Activated T-helper 17 cell treated with anti-CD3 and anti-CD28 coated beads, Interleukin-2, amount 50 U/mL, for 72 hours (primary cell): ENCODE measurements at regions not wholly inside any gene's neighbourhood (a gene's known extent, or its start where the extent isn't known, plus 50 kb on each side); places are given as distances from the start of the nearest gene placed in this dataset.
"Not testable (repeated sequence)": the region's sequence is repeated elsewhere in the genome, so short reads cannot be mapped to it uniquely, and the experiment has no call there.

Source experiments
- ATAC-seq: fragments of 150-1000 bp; cut with Tn5 transposase; replicated peaks from 2 replicates; pipeline ENCODE4 v1.10.0; 2021; ENCODE audit warnings: mild to moderate bottlenecking, moderate library complexity
- H3K27ac Mint-ChIP-seq: one replicate; pipeline ENCODE4 v1.8.0; 2022; ENCODE audit warnings: mixed read lengths
- H3K27me3 Mint-ChIP-seq: one replicate; pipeline ENCODE4 v1.8.0; 2022; ENCODE audit warnings: mixed read lengths
- H3K36me3 Mint-ChIP-seq: one replicate; pipeline ENCODE4 v1.8.0; 2022; ENCODE audit warnings: low read depth, mild to moderate bottlenecking, mixed read lengths
- H3K4me1 Mint-ChIP-seq: one replicate; pipeline ENCODE4 v1.8.0; 2022; ENCODE audit warnings: mixed read lengths
- H3K4me3 Mint-ChIP-seq: one replicate; pipeline ENCODE4 v1.8.0; 2022; ENCODE audit warnings: mild to moderate bottlenecking, mixed read lengths
- H3K9me3 Mint-ChIP-seq: one replicate; pipeline ENCODE4 v1.8.0; 2022; ENCODE audit warnings: mixed read lengths

GRCh38 chr7:49563693-49564378 lies 209.6 kb upstream of the VWC2 start:
- H3K4me3 Mint-ChIP-seq = no peak overlapping the region
- peaks cover 11% of the 10 kb centered on the region for H3K9me3 Mint-ChIP-seq
- no peaks in the 10 kb centered on the region for H3K4me1 Mint-ChIP-seq
- no peak for ATAC-seq
- no peak overlapping the region for H3K27ac Mint-ChIP-seq
- no peaks in the 10 kb centered on the region for H3K36me3 Mint-ChIP-seq
- H3K27me3 Mint-ChIP-seq = no peaks in the 10 kb centered on the region

GRCh38 chr7:49564379-49564714 lies 209.1 kb upstream of the VWC2 start:
- Mint-ChIP-seq H3K36me3 (no peaks in the 10 kb centered on the region), H3K9me3 (peaks cover 11% of the 10 kb centered on the region), H3K27ac (no peak overlapping the region), H3K4me1 (no peaks in the 10 kb centered on the region), H3K4me3 (no peak overlapping the region), H3K27me3 (no peaks in the 10 kb centered on the region)
- no peak for ATAC-seq

GRCh38 chr7:49577576-49577975 lies 195.9 kb upstream of the VWC2 start:
- no peaks in the 10 kb centered on the region for H3K36me3 Mint-ChIP-seq
- no peak for ATAC-seq
- H3K9me3 Mint-ChIP-seq = peaks cover 20% of the 10 kb centered on the region
- no peaks in the 10 kb centered on the region for H3K27me3 Mint-ChIP-seq
- H3K27ac Mint-ChIP-seq = no peak overlapping the region
- no peaks in the 10 kb centered on the region for H3K4me1 Mint-ChIP-seq
- no peak overlapping the region for H3K4me3 Mint-ChIP-seq

- no peak for ATAC-seq
- Mint-ChIP-seq H3K27me3 (no peaks in the 10 kb centered on the region), H3K4me3 (no peak overlapping the region), H3K4me1 (no peaks in the 10 kb centered on the region), H3K9me3 (peaks cover 28% of the 10 kb centered on the region), H3K36me3 (no peaks in the 10 kb centered on the region), H3K27ac (no peak overlapping the region)
Observed at GRCh38 chr7:49579408-49579807, 194.0 kb upstream of the VWC2 start.

DNA sequence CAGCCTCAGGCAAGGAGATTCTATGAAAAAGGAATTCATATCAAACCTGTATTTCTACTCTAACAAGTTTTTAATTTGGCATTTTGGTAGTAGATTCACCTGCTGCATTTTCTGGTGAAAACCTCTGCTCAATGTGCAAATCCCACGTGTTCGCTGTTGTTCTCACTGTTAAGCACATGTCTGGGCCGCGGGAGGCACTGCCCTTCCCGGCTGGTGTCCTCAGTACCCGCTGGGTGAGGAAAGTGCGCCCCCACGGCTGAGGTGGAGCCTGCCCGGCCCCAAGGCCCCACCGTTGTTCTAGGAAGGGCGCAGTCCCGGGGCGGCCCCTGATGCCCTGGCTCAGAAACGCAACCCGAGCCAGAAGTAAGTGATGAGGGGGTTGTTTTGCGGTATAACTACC lies 193.4 kb upstream of the VWC2 start:
- Mint-ChIP-seq H3K36me3 (no peaks in the 10 kb centered on the region), H3K27ac (no peak overlapping the region), H3K4me1 (no peaks in the 10 kb centered on the region), H3K4me3 (no peak overlapping the region), H3K9me3 (peaks cover 28% of the 10 kb centered on the region), H3K27me3 (no peaks in the 10 kb centered on the region)
- no peak for ATAC-seq

- no peak overlapping the region for H3K27ac Mint-ChIP-seq
- no peaks in the 10 kb centered on the region for H3K4me1 Mint-ChIP-seq
- H3K27me3 Mint-ChIP-seq = no peaks in the 10 kb centered on the region
- H3K36me3 Mint-ChIP-seq = no peaks in the 10 kb centered on the region
- H3K9me3 Mint-ChIP-seq = peaks cover 28% of the 10 kb centered on the region
- no peak overlapping the region for H3K4me3 Mint-ChIP-seq
- no peak for ATAC-seq
Observed at GRCh38 chr7:49580761-49581160, 192.7 kb upstream of the VWC2 start.

DNA sequence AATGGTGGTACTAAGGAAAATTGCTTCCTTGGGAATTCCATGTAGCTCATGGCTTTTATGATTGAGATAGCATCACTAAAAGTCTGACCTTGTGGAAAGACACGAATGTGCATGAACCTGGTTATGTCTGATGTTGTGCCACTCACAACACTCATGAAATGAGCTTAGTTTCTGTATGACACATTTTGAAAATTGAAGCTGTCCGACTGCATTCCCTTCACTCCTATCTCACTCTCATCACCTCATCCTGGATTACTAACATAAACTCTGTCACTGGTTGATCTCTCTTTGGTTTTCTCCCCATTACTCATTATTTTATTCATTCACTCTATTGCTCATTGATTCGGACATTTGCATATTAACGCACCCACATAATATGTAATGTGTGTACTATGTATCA lies 190.0 kb upstream of the VWC2 start:
- no peak for ATAC-seq
- H3K27ac Mint-ChIP-seq = no peak overlapping the region
- H3K4me3 Mint-ChIP-seq = no peak overlapping the region
- H3K36me3 Mint-ChIP-seq = no peaks in the 10 kb centered on the region
- no peaks in the 10 kb centered on the region for H3K27me3 Mint-ChIP-seq
- peaks cover 29% of the 10 kb centered on the region for H3K9me3 Mint-ChIP-seq
- no peaks in the 10 kb centered on the region for H3K4me1 Mint-ChIP-seq

DNA sequence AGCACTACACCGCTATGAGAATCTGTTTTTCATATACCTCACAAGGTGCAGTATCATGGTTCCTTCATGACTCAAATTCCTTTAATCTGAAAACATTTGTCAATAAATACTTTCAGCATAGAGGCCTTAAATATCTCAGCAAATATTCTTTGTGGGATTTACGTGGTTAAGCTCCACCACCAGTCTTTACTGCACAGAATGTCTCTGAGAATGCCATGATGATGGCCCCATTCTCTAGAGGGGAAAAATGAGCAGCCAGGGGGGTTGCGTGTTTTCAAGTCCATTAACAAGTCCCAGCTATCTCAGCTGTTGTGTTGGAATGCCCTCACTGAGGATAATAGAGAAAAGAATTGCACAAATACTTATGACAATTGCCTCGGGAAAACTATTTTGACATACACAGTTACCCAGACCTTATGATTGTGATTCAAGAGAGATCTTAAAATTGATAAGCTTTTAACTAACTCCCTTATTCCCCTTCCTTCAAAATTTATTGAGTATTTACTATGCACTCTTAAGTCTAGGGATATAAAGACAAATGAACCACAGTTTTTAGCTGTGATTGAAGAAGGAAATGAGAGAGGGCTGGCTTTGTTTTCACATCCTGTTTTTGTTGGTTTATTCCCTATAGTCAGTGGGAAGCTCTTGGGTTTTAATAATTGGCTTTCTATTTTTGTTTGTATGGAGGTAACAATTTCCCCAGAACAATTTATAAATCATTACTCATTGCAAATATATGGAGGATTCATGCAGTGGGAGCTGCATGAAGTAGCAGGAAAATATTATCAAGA lies 176.5 kb upstream of the VWC2 start:
- no peak overlapping the region for H3K4me3 Mint-ChIP-seq
- no peaks in the 10 kb centered on the region for H3K27me3 Mint-ChIP-seq
- H3K9me3 Mint-ChIP-seq = no peaks in the 10 kb centered on the region
- ATAC-seq = no peak
- no peaks in the 10 kb centered on the region for H3K36me3 Mint-ChIP-seq
- no peaks in the 10 kb centered on the region for H3K4me1 Mint-ChIP-seq
- H3K27ac Mint-ChIP-seq = no peak overlapping the region

DNA sequence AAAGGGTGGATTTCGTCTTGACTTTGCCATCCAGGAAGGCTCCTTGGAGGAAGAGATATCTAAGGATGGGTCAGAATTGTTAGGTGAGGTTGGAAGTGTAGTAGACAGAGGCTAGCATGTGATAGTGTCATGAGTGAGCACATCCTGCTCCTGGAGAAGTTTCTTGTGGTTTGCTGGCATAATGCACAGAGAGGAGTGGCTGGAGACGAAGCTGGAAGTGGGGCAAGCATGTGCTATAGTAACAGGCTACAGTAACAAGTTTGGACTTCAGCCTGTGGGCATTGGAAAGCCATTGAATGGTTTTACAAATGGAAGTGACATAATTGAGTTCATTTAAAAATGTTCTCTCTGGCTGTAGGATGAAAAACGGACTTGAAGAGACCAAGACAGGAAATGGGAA lies 175.6 kb upstream of the VWC2 start:
- H3K9me3 Mint-ChIP-seq = no peaks in the 10 kb centered on the region
- no peak overlapping the region for H3K4me3 Mint-ChIP-seq
- no peaks in the 10 kb centered on the region for H3K36me3 Mint-ChIP-seq
- no peaks in the 10 kb centered on the region for H3K4me1 Mint-ChIP-seq
- no peak for ATAC-seq
- no peaks in the 10 kb centered on the region for H3K27me3 Mint-ChIP-seq
- no peak overlapping the region for H3K27ac Mint-ChIP-seq

GRCh38 chr7:49611951-49612350 lies 161.5 kb upstream of the VWC2 start:
- H3K4me3 Mint-ChIP-seq = no peak overlapping the region
- peaks cover 13% of the 10 kb centered on the region for H3K9me3 Mint-ChIP-seq
- no peaks in the 10 kb centered on the region for H3K36me3 Mint-ChIP-seq
- no peaks in the 10 kb centered on the region for H3K4me1 Mint-ChIP-seq
- no peak for ATAC-seq
- no peak overlapping the region for H3K27ac Mint-ChIP-seq
- no peaks in the 10 kb centered on the region for H3K27me3 Mint-ChIP-seq

DNA sequence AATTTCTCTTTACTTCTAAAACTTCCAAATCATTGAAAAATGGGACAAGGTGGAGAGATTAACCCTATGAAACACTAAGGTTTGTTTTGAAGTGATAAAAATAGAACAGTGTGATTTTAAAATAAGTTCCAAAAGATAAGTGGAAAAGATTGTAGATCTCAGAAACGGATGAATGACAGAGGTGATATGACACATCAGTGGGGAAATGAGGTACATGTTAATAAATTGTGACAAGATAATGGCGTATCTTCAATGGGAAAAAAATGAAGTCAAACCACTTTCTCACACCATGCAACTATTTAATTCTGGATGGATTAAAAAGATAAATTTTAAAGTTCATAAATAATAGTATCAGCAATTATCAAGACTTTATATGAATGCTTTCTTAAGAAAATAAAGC lies 159.7 kb upstream of the VWC2 start:
- Mint-ChIP-seq H3K27me3 (no peaks in the 10 kb centered on the region), H3K4me1 (no peaks in the 10 kb centered on the region), H3K36me3 (no peaks in the 10 kb centered on the region), H3K27ac (no peak overlapping the region), H3K4me3 (no peak overlapping the region), H3K9me3 (peaks cover 13% of the 10 kb centered on the region)
- no peak for ATAC-seq

GRCh38 chr7:49614974-49615373 lies 158.5 kb upstream of the VWC2 start:
- peaks cover 13% of the 10 kb centered on the region for H3K9me3 Mint-ChIP-seq
- not testable (repeated sequence) for H3K4me3 Mint-ChIP-seq, H3K27ac Mint-ChIP-seq, H3K27me3 Mint-ChIP-seq, H3K4me1 Mint-ChIP-seq, H3K36me3 Mint-ChIP-seq, ATAC-seq

DNA sequence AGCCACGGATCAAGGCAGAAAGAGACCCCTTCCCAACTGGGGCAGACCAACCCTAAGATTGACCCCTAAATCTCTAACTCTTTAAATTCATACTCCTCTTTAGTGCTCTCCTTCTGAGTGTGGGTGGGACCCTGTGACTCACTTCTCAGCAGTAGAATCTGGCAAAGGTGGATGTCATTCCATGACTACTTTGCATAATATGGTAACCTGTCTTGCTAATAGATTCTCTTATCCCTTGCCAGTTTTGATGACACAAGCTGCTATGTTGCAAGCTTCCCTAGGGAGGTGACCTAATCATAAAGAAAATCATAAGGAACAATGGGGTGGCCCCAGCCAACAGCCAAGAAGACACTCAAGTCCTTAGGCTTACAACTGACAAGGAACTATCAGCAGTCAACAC lies 155.4 kb upstream of the VWC2 start:
- H3K27me3 Mint-ChIP-seq = no peaks in the 10 kb centered on the region

GRCh38 chr7:49623943-49624342 lies 149.5 kb upstream of the VWC2 start:
- no peaks in the 10 kb centered on the region for H3K27me3 Mint-ChIP-seq
- ATAC-seq = no peak
- no peaks in the 10 kb centered on the region for H3K4me1 Mint-ChIP-seq
- H3K4me3 Mint-ChIP-seq = no peak overlapping the region
- H3K36me3 Mint-ChIP-seq = no peaks in the 10 kb centered on the region
- peaks cover 12% of the 10 kb centered on the region for H3K9me3 Mint-ChIP-seq
- no peak overlapping the region for H3K27ac Mint-ChIP-seq

More for the DNA sequence above, 155.4 kb upstream of the VWC2 start:
- H3K27ac Mint-ChIP-seq = no peak overlapping the region
- H3K4me1 Mint-ChIP-seq = no peaks in the 10 kb centered on the region
- no peaks in the 10 kb centered on the region for H3K36me3 Mint-ChIP-seq
- peaks cover 20% of the 10 kb centered on the region for H3K9me3 Mint-ChIP-seq
- no peak overlapping the region for H3K4me3 Mint-ChIP-seq
- no peak for ATAC-seq

DNA sequence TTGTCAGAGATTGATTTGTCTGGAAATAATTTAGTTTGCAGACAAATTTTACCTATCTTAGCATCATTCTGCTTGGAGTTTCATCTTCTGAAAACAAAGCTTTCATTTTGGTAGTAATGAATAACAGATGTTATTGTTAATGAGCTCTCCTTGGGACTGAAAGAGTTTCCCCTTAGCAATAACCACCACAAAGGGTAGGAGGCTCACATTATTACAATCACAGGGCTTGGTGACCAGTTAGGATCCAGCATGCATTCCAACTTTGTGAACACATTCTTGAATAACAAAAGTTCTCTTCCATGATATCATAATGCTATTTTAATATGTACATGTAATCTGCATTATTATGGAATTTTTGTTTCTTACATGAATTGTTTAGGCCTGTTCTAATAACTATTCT lies 148.8 kb upstream of the VWC2 start:
- no peak for ATAC-seq
- H3K27ac Mint-ChIP-seq = no peak overlapping the region
- peaks cover 12% of the 10 kb centered on the region for H3K9me3 Mint-ChIP-seq
- no peaks in the 10 kb centered on the region for H3K36me3 Mint-ChIP-seq
- no peaks in the 10 kb centered on the region for H3K4me1 Mint-ChIP-seq
- no peak overlapping the region for H3K4me3 Mint-ChIP-seq
- H3K27me3 Mint-ChIP-seq = no peaks in the 10 kb centered on the region
